K562 (cell line): ENCODE measurements at regions not wholly inside any gene's neighbourhood (a gene's known extent, or its start where the extent isn't known, plus 50 kb on each side); places are given as distances from the start of the nearest gene placed in this dataset.

ENCODE experiments used
- ATAC-seq: fragments of 200-7000 bp; cut with Tn5 transposase; 3 replicates; pipeline ENCODE4 v1.9.1; 2020; ENCODE audit warnings: moderate library complexity
- BruUV-seq: library from RNA; stranded (reverse); fragments of 400-500 nt; replicated peaks from 2 replicates; lab custom pipeline; 2021; lab: Mats Ljungman, UMichigan
- CTCF ChIA-PET: fragments of 300-600 bp; formaldehyde crosslinking; extraction: SDS; loops from one replicate; lab custom pipeline; 2021; ENCODE audit warnings: low intra/inter-chr PET ratio; lab: Yijun Ruan, JAX
- POLR2A ChIA-PET: fragments of 300-600, 350-650 bp; sonication (Branson Sonifier 250); formaldehyde crosslinking; extraction: SDS; loops from one replicate; lab custom pipeline; 2021; ENCODE audit warnings: antibody characterized with exemption, inconsistent platforms; lab: Yijun Ruan, JAX
- DNase-seq, 4 experiments: peaks; one replicate each; pipeline versions ENCODE4 v3.0.0 to v3.0.0-alpha.2; 2011 to 2018; ENCODE audit warnings: low spot score in 3 of 4, mixed read lengths in 3 of 4; ENCODE audit errors: extremely low read depth in 1 of 4
- FAIRE-seq: peaks from 2 replicates; lab custom pipeline; 2011; peaks lifted over from hg19 to GRCh38; lab: Jason Lieb, UNC
- H2AFZ ChIP-seq: 2 replicates; pipeline ENCODE4 v1.6.0; 2011; ENCODE audit warnings: low read depth, low read length, control low read depth, inconsistent platforms
- H3K27ac ChIP-seq: fragments of 200-600 bp; 3 replicates; pipeline ENCODE4 v1.8.0; 2011; ENCODE audit warnings: low read depth, mild to moderate bottlenecking, control low read depth, inconsistent platforms, low read length, moderate library complexity, mixed read lengths; ENCODE audit errors: extremely low read depth
- H3K27me3 ChIP-seq, 2 experiments: fragments of 300-600 bp in 1 of 2; 2 replicates in 1 of 2; 3 replicates in 1 of 2; pipeline versions ENCODE4 v1.6.0 to v1.8.0; 2011; ENCODE audit warnings: inconsistent platforms in 2 of 2, low read length in 2 of 2, mild to moderate bottlenecking in 1 of 2, mixed read lengths in 1 of 2, moderate library complexity in 1 of 2; ENCODE audit not compliant: control insufficient read depth in 2 of 2, insufficient read depth in 2 of 2
- H3K36me3 ChIP-seq: fragments of 300-600 bp; 3 replicates; pipeline ENCODE4 v1.8.0; 2011; ENCODE audit warnings: mild to moderate bottlenecking, low read length, inconsistent platforms; ENCODE audit not compliant: control insufficient read depth, insufficient read depth
- H3K4me1 ChIP-seq, 2 experiments: fragments of 200-600 bp in 1 of 2; replicated peaks in 1 of 2; 2 replicates in 1 of 2; 3 replicates in 1 of 2; pipeline versions ENCODE4 v1.5.1 to v1.8.0; 2011; ENCODE audit warnings: inconsistent platforms in 2 of 2, low read length in 2 of 2, mild to moderate bottlenecking in 1 of 2, mixed read lengths in 1 of 2, moderate library complexity in 1 of 2; ENCODE audit not compliant: control insufficient read depth in 2 of 2, insufficient read depth in 2 of 2
- H3K4me2 ChIP-seq: 2 replicates; pipeline ENCODE4 v1.6.1; 2011; ENCODE audit warnings: low read length, control low read depth, inconsistent platforms, mixed read lengths; ENCODE audit not compliant: insufficient read depth
- H3K4me3 ChIP-seq: fragments of 200-600 bp; sonication (generic), shearing (Covaris generic); 2 replicates; pipeline ENCODE4 v1.5.1; 2016; ENCODE audit warnings: control low read depth, inconsistent platforms
- H3K79me2 ChIP-seq: fragments of 200-600 bp; 3 replicates; pipeline ENCODE4 v1.8.0; 2011; ENCODE audit warnings: low read length, inconsistent platforms; ENCODE audit not compliant: control insufficient read depth, insufficient read depth
- H3K9ac ChIP-seq, 2 experiments: 2 replicates each; pipeline versions ENCODE4 v1.6.0 to v1.6.1; 2011; ENCODE audit warnings: low read depth in 2 of 2, low read length in 2 of 2, control low read depth in 1 of 2, inconsistent platforms in 1 of 2, mild to moderate bottlenecking in 1 of 2, mixed read lengths in 1 of 2; ENCODE audit not compliant: insufficient read depth in 1 of 2
- H3K9me1 ChIP-seq: one replicate; pipeline ENCODE4 v1.6.0; 2011; ENCODE audit warnings: inconsistent platforms, mild to moderate bottlenecking, low read length, moderate library complexity; ENCODE audit not compliant: control insufficient read depth, insufficient read depth
- H3K9me3 ChIP-seq: replicated peaks from 2 replicates; pipeline ENCODE4 v1.5.1; 2011; ENCODE audit warnings: low read depth, low read length, inconsistent platforms; ENCODE audit not compliant: control insufficient read depth, insufficient read depth
- H4K20me1 ChIP-seq: replicated peaks from 2 replicates; pipeline ENCODE4 v1.6.1; 2011; ENCODE audit warnings: low read length, inconsistent platforms, mixed read lengths; ENCODE audit not compliant: control insufficient read depth, insufficient read depth
- BACH1 ChIP-seq: fragments of 200-800 bp; sonication (Bioruptor generic); IDR thresholded peaks from 2 replicates; pipeline ENCODE4 v1.6.1; 2016; ENCODE audit warnings: missing genetic modification characterization, missing compliant biosample characterization
- CHD1 ChIP-seq: fragments of 200-600 bp; sonication (generic); IDR thresholded peaks from one replicate; pipeline ENCODE4 v1.6.1; 2012; ENCODE audit warnings: mild to moderate bottlenecking, moderate library complexity, low read length, inconsistent platforms
- CXXC5 ChIP-seq: fragments of 250-450 bp; sonication (Bioruptor Pico); IDR thresholded peaks from 2 replicates; pipeline ENCODE4 v1.8.0; 2022; ENCODE audit warnings: inconsistent platforms, mild to moderate bottlenecking, moderate library complexity
- DACH1 ChIP-seq: fragments of 450-650 bp; IDR thresholded peaks from 2 replicates; pipeline ENCODE4 v1.6.1; 2018; ENCODE audit not compliant: partially characterized antibody
- HNRNPUL1 ChIP-seq: fragments of 200-400 bp; formaldehyde crosslinking; IDR thresholded peaks from 2 replicates; pipeline ENCODE4 v1.6.1; 2017; ENCODE audit warnings: low read length
- MIER1 ChIP-seq: fragments of 450-650 bp; IDR thresholded peaks from 2 replicates; pipeline ENCODE4 v1.6.1; 2016; ENCODE audit warnings: antibody characterized with exemption, mild to moderate bottlenecking, low read depth
- POLR2H ChIP-seq: IDR thresholded peaks from 2 replicates; pipeline ENCODE4 v1.6.1; 2016; ENCODE audit warnings: missing genetic modification characterization, low read depth, mild to moderate bottlenecking, control low read depth, missing compliant biosample characterization, moderate library complexity
- ZNF143 ChIP-seq: sonication (generic); formaldehyde crosslinking; IDR thresholded peaks from 2 replicates; pipeline ENCODE4 v1.9.0; 2022; ENCODE audit warnings: mild to moderate bottlenecking, missing genetic modification reagents
- ZNF263 ChIP-seq: sonication (generic); formaldehyde crosslinking; IDR thresholded peaks from 2 replicates; pipeline ENCODE4 v1.8.0; 2022; ENCODE audit warnings: mild to moderate bottlenecking, missing genetic modification reagents, borderline replicate concordance
- ZNF408 ChIP-seq: fragments of 250-450 bp; sonication (Bioruptor Pico); IDR thresholded peaks from 2 replicates; pipeline ENCODE4 v1.4.0; 2020; ENCODE audit warnings: low read depth, mild to moderate bottlenecking, moderate library complexity
- ZNF586 ChIP-seq: fragments of 450-650 bp; formaldehyde crosslinking; conservative IDR thresholded peaks from 2 replicates; pipeline ENCODE4 v1.4.0; 2020; ENCODE audit warnings: mild to moderate bottlenecking, moderate library complexity
- WGBS: fragments of 100-300 bp; shearing (Covaris generic); methylation state at CpG from one replicate; pipeline ENCODE4 v1.1.6; 2016; ENCODE audit warnings: low coverage, mixed read lengths; ENCODE audit not compliant: insufficient coverage; ENCODE audit errors: missing lambda C conversion rate; 5-methylcytosine and 5-hydroxymethylcytosine counted together
- in situ Hi-C: fragments of 300-500 bp; cut with MboI; formaldehyde crosslinking; loops from 4 replicates; pipeline ENCODE4 v1.15.0; 2018; ENCODE audit warnings: inconsistent platforms, mixed read lengths
- intact Hi-C: fragments of 100-400 bp; cut with micrococcal nuclease; formaldehyde crosslinking; loops from 2 replicates; pipeline ENCODE4 v1.14.2; 2022
- TF ChIP-seq, protein P1 (sequence below): sonication (generic); formaldehyde crosslinking; IDR thresholded peaks from 2 replicates; pipeline ENCODE4 v1.8.0; 2023; ENCODE audit warnings: missing genetic modification reagents, mild to moderate bottlenecking, borderline replicate concordance
- TF ChIP-seq, protein P2 (sequence below): sonication (generic); formaldehyde crosslinking; IDR thresholded peaks from 2 replicates; pipeline ENCODE4 v1.8.0; 2022; ENCODE audit warnings: mild to moderate bottlenecking, missing genetic modification reagents
- TF ChIP-seq, protein P3 (sequence below): sonication (generic); formaldehyde crosslinking; IDR thresholded peaks from 2 replicates; pipeline ENCODE4 v1.9.0; 2022; ENCODE audit warnings: mild to moderate bottlenecking, missing genetic modification reagents
- TF ChIP-seq, protein P4 (sequence below): fragments of 250-450 bp; sonication (Bioruptor Pico); IDR thresholded peaks from 2 replicates; pipeline ENCODE4 v1.8.0; 2022; ENCODE audit warnings: moderate library complexity, mild to moderate bottlenecking, inconsistent platforms

DNA sequence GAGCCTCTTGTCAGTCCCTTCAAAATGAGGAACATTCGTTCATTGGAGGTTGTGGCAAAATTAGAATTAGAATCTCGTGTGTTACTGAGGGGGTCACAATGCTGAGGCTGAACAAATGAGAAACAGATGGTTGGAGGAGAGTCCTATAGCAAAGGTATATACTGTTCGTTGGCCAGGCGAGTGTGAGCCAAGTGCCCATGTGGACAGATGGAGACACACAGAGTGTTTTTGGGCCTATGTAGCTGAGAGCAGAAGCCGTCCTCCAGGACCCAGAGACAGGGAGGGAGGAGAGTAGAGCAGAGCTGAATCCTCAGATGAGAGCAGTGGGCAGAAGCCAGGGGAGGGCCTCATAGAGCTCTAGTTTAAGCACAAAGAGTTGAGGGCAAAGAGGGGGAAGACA is 98.9 kb downstream of the NR1D2 start:
- no peak overlapping the region for H2AFZ ChIP-seq
- H3K27ac ChIP-seq: no peak overlapping the region
- no peaks in the 10 kb centered on the region for H4K20me1 ChIP-seq
- intact Hi-C loops (no loop called here), in situ Hi-C loops (loop anchor here (25.0 kb wide), 1 partner anchor 832 kb away; the partner anchor contains the start of gene UBE2E2)
- H3K4me2 ChIP-seq: no peak overlapping the region
- no peak overlapping the region for H3K4me3 ChIP-seq
- 0% methylated on average over 5 of the region's 5 CpGs for WGBS
- H3K79me2 ChIP-seq: no peaks in the 10 kb centered on the region
- H3K4me1 ChIP-seq: no peaks in the 10 kb centered on the region
- H3K9me3 ChIP-seq: no peaks in the 10 kb centered on the region
- CTCF ChIA-PET: no interaction called here
- H3K9ac ChIP-seq: no peak overlapping the region
- H3K36me3 ChIP-seq: no peaks in the 10 kb centered on the region
- DNase-seq: no peak
- ATAC-seq: no peak; the same call in 2 of the 3 replicates
- no peak for FAIRE-seq
- POLR2A ChIA-PET: no interaction called here
- H3K27me3 ChIP-seq: peaks cover 0 to 3% of the 10 kb centered on the region in 2 experiments; a peak in 3 of 5 replicates
- no peaks in the 10 kb centered on the region for H3K9me1 ChIP-seq
- BruUV-seq: no TSS peak
- TF ChIP-seq HNRNPUL1: no peak
- TF ChIP-seq, protein P1, sequence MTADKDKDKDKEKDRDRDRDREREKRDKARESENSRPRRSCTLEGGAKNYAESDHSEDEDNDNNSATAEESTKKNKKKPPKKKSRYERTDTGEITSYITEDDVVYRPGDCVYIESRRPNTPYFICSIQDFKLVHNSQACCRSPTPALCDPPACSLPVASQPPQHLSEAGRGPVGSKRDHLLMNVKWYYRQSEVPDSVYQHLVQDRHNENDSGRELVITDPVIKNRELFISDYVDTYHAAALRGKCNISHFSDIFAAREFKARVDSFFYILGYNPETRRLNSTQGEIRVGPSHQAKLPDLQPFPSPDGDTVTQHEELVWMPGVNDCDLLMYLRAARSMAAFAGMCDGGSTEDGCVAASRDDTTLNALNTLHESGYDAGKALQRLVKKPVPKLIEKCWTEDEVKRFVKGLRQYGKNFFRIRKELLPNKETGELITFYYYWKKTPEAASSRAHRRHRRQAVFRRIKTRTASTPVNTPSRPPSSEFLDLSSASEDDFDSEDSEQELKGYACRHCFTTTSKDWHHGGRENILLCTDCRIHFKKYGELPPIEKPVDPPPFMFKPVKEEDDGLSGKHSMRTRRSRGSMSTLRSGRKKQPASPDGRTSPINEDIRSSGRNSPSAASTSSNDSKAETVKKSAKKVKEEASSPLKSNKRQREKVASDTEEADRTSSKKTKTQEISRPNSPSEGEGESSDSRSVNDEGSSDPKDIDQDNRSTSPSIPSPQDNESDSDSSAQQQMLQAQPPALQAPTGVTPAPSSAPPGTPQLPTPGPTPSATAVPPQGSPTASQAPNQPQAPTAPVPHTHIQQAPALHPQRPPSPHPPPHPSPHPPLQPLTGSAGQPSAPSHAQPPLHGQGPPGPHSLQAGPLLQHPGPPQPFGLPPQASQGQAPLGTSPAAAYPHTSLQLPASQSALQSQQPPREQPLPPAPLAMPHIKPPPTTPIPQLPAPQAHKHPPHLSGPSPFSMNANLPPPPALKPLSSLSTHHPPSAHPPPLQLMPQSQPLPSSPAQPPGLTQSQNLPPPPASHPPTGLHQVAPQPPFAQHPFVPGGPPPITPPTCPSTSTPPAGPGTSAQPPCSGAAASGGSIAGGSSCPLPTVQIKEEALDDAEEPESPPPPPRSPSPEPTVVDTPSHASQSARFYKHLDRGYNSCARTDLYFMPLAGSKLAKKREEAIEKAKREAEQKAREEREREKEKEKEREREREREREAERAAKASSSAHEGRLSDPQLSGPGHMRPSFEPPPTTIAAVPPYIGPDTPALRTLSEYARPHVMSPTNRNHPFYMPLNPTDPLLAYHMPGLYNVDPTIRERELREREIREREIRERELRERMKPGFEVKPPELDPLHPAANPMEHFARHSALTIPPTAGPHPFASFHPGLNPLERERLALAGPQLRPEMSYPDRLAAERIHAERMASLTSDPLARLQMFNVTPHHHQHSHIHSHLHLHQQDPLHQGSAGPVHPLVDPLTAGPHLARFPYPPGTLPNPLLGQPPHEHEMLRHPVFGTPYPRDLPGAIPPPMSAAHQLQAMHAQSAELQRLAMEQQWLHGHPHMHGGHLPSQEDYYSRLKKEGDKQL (CRISPR knock-in tag): no peak
- TF ChIP-seq CXXC5 (CRISPR knock-in tag): no peak
- no peak for TF ChIP-seq ZNF408 (CRISPR knock-in tag)
- TF ChIP-seq MIER1: no peak
- no peak for TF ChIP-seq BACH1 (tag)
- no peak for TF ChIP-seq ZNF586 (CRISPR knock-in tag)
- no peak for TF ChIP-seq ZNF143
- TF ChIP-seq, protein P2, sequence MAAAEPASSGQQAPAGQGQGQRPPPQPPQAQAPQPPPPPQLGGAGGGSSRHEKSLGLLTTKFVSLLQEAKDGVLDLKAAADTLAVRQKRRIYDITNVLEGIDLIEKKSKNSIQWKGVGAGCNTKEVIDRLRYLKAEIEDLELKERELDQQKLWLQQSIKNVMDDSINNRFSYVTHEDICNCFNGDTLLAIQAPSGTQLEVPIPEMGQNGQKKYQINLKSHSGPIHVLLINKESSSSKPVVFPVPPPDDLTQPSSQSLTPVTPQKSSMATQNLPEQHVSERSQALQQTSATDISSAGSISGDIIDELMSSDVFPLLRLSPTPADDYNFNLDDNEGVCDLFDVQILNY (CRISPR knock-in tag): no peak
- TF ChIP-seq DACH1: no peak
- no peak for TF ChIP-seq ZNF263 (CRISPR knock-in tag)
- TF ChIP-seq, protein P3, sequence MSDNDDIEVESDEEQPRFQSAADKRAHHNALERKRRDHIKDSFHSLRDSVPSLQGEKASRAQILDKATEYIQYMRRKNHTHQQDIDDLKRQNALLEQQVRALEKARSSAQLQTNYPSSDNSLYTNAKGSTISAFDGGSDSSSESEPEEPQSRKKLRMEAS: no peak
- TF ChIP-seq POLR2H (tag): no peak
- TF ChIP-seq CHD1: no peak
- TF ChIP-seq, protein P4, sequence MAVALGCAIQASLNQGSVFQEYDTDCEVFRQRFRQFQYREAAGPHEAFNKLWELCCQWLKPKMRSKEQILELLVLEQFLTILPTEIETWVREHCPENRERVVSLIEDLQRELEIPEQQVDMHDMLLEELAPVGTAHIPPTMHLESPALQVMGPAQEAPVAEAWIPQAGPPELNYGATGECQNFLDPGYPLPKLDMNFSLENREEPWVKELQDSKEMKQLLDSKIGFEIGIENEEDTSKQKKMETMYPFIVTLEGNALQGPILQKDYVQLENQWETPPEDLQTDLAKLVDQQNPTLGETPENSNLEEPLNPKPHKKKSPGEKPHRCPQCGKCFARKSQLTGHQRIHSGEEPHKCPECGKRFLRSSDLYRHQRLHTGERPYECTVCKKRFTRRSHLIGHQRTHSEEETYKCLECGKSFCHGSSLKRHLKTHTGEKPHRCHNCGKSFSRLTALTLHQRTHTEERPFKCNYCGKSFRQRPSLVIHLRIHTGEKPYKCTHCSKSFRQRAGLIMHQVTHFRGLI (CRISPR knock-in tag): no peak
